Smooth muscle cell (in vitro differentiated cells): ENCODE measurements at regions not wholly inside any gene's neighbourhood (a gene's known extent, or its start where the extent isn't known, plus 50 kb on each side); places are given as distances from the start of the nearest gene placed in this dataset.

Experiments used
- DNase-seq: peaks from one replicate; lab custom pipeline; 2025; ENCODE audit not compliant: unreplicated experiment; lab: John Stamatoyannopoulos, UW
- H2AFZ ChIP-seq: fragments of 200-600 bp; sonication (generic); 2 replicates; pipeline ENCODE4 v1.6.0; 2016; ENCODE audit warnings: antibody characterized with exemption, low read depth, mild to moderate bottlenecking
- H3F3A ChIP-seq: fragments of 200-600 bp; sonication (generic); 2 replicates; pipeline ENCODE4 v1.6.0; 2017; ENCODE audit warnings: antibody characterized with exemption, low read depth
- H3K27ac ChIP-seq: fragments of 200-600 bp; sonication (generic); 2 replicates; pipeline ENCODE4 v1.5.1; 2016; ENCODE audit warnings: low read depth, mild to moderate bottlenecking
- H3K27me3 ChIP-seq: fragments of 200-600 bp; sonication (generic); 2 replicates; pipeline ENCODE4 v1.6.1; 2016; ENCODE audit warnings: low read depth, mild to moderate bottlenecking
- H3K36me3 ChIP-seq: fragments of 200-600 bp; sonication (generic); 2 replicates; pipeline ENCODE4 v1.5.1; 2016; ENCODE audit warnings: low read depth
- H3K4me1 ChIP-seq: fragments of 200-600 bp; sonication (generic); 2 replicates; pipeline ENCODE4 v1.5.1; 2016; ENCODE audit warnings: low read depth
- H3K4me2 ChIP-seq: fragments of 200-600 bp; sonication (generic); 2 replicates; pipeline ENCODE4 v1.6.0; 2016; ENCODE audit warnings: mild to moderate bottlenecking
- H3K4me3 ChIP-seq: fragments of 200-600 bp; sonication (generic); 2 replicates; pipeline ENCODE4 v1.5.1; 2016; ENCODE audit warnings: mild to moderate bottlenecking
- H3K79me2 ChIP-seq: fragments of 200-600 bp; sonication (generic); 2 replicates; pipeline ENCODE4 v1.6.0; 2016; ENCODE audit warnings: low read depth, mild to moderate bottlenecking
- H3K9ac ChIP-seq: fragments of 200-600 bp; sonication (generic); 2 replicates; pipeline ENCODE4 v1.6.0; 2016; ENCODE audit warnings: low read depth
- H3K9me3 ChIP-seq: fragments of 200-600 bp; sonication (generic); replicated peaks from 2 replicates; pipeline ENCODE4 v1.5.1; 2016; ENCODE audit warnings: low read depth
- H4K20me1 ChIP-seq: fragments of 200-600 bp; sonication (generic); 2 replicates; pipeline ENCODE4 v1.6.0; 2016; ENCODE audit warnings: low read depth
- WGBS: methylation state at CpG from one replicate; pipeline ENCODE4 v1.1.7; 2016; ENCODE audit warnings: low lambda C conversion rate; 5-methylcytosine and 5-hydroxymethylcytosine counted together
- TF ChIP-seq, protein P1 (sequence below): fragments of 200-600 bp; sonication (generic); IDR thresholded peaks from 2 replicates; pipeline ENCODE4 v1.5.1; 2017; ENCODE audit warnings: borderline replicate concordance, mild to moderate bottlenecking, antibody characterized with exemption; ENCODE audit not compliant: insufficient read depth, poor library complexity, severe bottlenecking

DNA sequence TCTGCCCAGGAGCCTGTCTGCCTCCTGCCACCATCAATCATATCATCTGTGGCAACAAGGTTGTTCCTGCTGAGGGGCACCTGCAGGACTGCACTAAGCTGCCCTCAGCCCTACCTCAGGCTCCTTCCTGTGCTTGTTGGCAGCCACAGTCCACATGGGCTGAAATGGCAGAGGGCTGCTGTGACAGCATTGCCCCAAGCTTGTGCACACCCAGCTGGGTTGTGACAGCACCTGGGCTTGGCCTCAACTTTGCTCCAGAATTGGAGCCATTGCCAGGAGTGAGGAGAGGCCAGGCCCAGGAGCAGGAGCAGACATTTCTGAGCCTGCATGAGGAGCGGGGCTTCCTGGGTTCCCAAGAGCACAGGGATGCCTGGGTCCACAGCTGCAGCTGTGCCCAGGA, 340.9 kb upstream of the CHRM2 start:
- H3K27ac ChIP-seq = peak overlapping the region; percentile 75
- H3K4me2 ChIP-seq = peak overlapping the region; percentile 30
- no peak overlapping the region for H3K4me3 ChIP-seq
- DNase-seq = no peak
- no peaks in the 10 kb centered on the region for H3K27me3 ChIP-seq
- peak overlapping the region; percentile 76 for H2AFZ ChIP-seq
- no peaks in the 10 kb centered on the region for H3F3A ChIP-seq
- H3K79me2 ChIP-seq = no peaks in the 10 kb centered on the region
- peak overlapping the region; percentile 5 for H3K9ac ChIP-seq
- TF ChIP-seq, protein P1, sequence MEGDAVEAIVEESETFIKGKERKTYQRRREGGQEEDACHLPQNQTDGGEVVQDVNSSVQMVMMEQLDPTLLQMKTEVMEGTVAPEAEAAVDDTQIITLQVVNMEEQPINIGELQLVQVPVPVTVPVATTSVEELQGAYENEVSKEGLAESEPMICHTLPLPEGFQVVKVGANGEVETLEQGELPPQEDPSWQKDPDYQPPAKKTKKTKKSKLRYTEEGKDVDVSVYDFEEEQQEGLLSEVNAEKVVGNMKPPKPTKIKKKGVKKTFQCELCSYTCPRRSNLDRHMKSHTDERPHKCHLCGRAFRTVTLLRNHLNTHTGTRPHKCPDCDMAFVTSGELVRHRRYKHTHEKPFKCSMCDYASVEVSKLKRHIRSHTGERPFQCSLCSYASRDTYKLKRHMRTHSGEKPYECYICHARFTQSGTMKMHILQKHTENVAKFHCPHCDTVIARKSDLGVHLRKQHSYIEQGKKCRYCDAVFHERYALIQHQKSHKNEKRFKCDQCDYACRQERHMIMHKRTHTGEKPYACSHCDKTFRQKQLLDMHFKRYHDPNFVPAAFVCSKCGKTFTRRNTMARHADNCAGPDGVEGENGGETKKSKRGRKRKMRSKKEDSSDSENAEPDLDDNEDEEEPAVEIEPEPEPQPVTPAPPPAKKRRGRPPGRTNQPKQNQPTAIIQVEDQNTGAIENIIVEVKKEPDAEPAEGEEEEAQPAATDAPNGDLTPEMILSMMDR = no peak
- no peaks in the 10 kb centered on the region for H4K20me1 ChIP-seq
- no peaks in the 10 kb centered on the region for H3K36me3 ChIP-seq
- WGBS = 100% methylated on average over 1 of the region's 1 CpG
- no peaks in the 10 kb centered on the region for H3K9me3 ChIP-seq
- H3K4me1 ChIP-seq = no peaks in the 10 kb centered on the region

DNA sequence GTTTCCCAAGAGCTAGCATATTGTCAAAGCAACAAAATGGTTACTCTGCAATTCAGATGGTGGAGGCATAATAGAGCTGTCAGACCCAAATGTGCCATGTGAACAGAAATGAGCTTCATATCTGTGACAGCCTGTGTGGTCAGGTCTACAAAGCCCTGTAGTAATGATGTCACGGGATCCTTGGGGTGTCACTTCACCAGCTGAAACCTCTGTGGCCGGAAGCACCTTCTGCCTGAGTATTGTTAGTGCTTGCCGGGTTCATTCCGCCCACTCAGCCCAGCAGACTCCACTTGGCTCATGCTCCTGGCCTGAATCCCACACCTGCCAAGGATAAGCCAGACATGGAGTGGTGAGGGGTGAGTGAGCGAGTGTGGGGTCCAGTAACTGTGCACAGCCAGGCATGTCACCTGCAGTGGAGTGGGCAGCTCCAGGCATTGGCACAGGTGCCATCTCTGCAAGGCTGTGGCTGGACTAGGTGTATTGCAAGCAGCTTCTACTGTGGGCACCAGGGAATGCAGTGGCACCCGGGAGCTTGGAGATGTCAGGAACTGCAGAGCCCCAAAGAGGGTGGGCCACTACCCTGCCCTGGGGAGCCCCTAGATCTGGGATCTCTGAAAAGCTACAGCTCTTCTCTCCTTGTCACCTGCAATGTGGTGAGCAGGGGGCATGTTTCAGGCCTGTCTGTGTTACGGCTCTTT, 341.9 kb upstream of the CHRM2 start:
- H3K27ac ChIP-seq = no peak overlapping the region
- no peak for DNase-seq
- no peaks in the 10 kb centered on the region for H3K4me1 ChIP-seq
- no peaks in the 10 kb centered on the region for H3K27me3 ChIP-seq
- H4K20me1 ChIP-seq = no peaks in the 10 kb centered on the region
- no peaks in the 10 kb centered on the region for H3K36me3 ChIP-seq
- no peaks in the 10 kb centered on the region for H3K79me2 ChIP-seq
- H2AFZ ChIP-seq = no peak overlapping the region
- no peak overlapping the region for H3K4me2 ChIP-seq
- 95% methylated on average over 7 of the region's 7 CpGs for WGBS
- no peak overlapping the region for H3K4me3 ChIP-seq
- TF ChIP-seq, protein P1 = no peak
- no peaks in the 10 kb centered on the region for H3K9me3 ChIP-seq
- no peak overlapping the region for H3K9ac ChIP-seq
- no peaks in the 10 kb centered on the region for H3F3A ChIP-seq

DNA sequence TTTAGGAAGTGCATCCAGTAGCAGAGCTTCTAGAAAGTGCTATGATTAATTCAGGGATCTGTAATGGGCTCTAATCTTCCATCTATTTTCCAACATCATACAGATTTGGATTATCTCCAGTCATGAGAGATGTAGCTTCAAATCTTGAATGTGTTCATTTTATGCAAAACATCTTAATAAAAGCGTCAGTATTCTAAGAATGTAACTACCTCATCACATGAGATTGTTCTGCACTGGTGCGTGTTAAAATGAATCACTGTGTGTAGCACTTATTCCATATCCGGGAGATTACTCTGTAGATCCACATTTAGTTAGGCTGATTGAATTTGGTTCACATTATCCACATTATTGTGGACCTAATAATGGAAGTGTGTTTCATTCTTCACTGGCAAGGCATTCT, 344.9 kb upstream of the CHRM2 start:
- Histone ChIP-seq H3K27me3 (no peaks in the 10 kb centered on the region), H3K9me3 (no peaks in the 10 kb centered on the region), H3K4me3 (no peak overlapping the region), H4K20me1 (no peaks in the 10 kb centered on the region), H3K4me2 (no peak overlapping the region), H3K79me2 (no peaks in the 10 kb centered on the region), H3K9ac (no peak overlapping the region), H3K27ac (no peak overlapping the region), H3K36me3 (no peaks in the 10 kb centered on the region), H3F3A (no peaks in the 10 kb centered on the region), H2AFZ (no peak overlapping the region), H3K4me1 (no peaks in the 10 kb centered on the region)
- TF ChIP-seq, protein P1 = no peak
- 79% methylated on average over 3 of the region's 3 CpGs for WGBS
- DNase-seq = no peak

DNA sequence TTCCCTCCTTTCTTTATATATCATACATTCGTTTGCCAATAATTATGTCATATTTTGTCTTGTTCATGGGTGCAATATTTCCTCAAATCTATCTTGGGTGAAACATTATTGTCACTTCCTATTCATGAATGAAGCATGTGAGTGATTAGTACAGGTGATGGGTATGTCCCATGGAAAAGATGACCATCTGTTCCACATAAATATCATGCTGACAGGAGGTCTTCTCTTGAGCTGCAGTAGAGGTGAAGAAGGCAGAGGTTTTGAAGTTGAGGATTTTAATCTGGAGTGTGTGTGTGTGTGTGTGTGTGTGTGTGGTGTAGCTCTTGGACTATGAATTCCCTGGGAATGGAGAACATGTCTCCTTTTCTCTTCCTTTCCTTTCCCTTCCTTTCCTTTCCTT, 350.5 kb upstream of the CHRM2 start:
- H3K4me1 ChIP-seq = peaks cover 3% of the 10 kb centered on the region
- no peak for DNase-seq
- no peaks in the 10 kb centered on the region for H3F3A ChIP-seq
- H3K9ac ChIP-seq = no peak overlapping the region
- no peak overlapping the region for H3K4me2 ChIP-seq
- H3K79me2 ChIP-seq = no peaks in the 10 kb centered on the region
- no peaks in the 10 kb centered on the region for H3K9me3 ChIP-seq
- TF ChIP-seq, protein P1 = no peak
- H3K27ac ChIP-seq = no peak overlapping the region
- H3K4me3 ChIP-seq = no peak overlapping the region
- H3K36me3 ChIP-seq = no peaks in the 10 kb centered on the region
- no peaks in the 10 kb centered on the region for H4K20me1 ChIP-seq
- no peak overlapping the region for H2AFZ ChIP-seq
- 100% methylated on average over 1 of the region's 1 CpG for WGBS
- H3K27me3 ChIP-seq = no peaks in the 10 kb centered on the region
